Thoracic aorta (tissue), 2 donors: ENCODE measurements at regions not wholly inside any gene's neighbourhood (a gene's known extent, or its start where the extent isn't known, plus 50 kb on each side); places are given as distances from the start of the nearest gene placed in this dataset.

Source experiments
- ATAC-seq: fragments of 150-250 bp; one replicate; pipeline ENCODE4 v1.8.0; 2017; ENCODE audit warnings: low read depth; ENCODE audit not compliant: insufficient number of reproducible peaks, low FRiP score
- DNase-seq: peaks from one replicate; pipeline ENCODE4 v3.0.0-alpha.2; 2020; ENCODE audit warnings: low spot score
- H3K27ac ChIP-seq, 2 donors: fragments of 200-600 bp; sonication (generic); 1 replicate in 1 of 2; 2 replicates in 1 of 2; pipeline ENCODE4 v1.5.1; 2016; ENCODE audit warnings: mild to moderate bottlenecking in 2 of 2, moderate library complexity in 2 of 2
- H3K27me3 ChIP-seq: fragments of 200-600 bp; sonication (generic); replicated peaks from 2 replicates; pipeline ENCODE4 v1.6.0; 2016; ENCODE audit warnings: mild to moderate bottlenecking; ENCODE audit not compliant: insufficient read depth
- H3K36me3 ChIP-seq: fragments of 200-600 bp; sonication (generic); one replicate; pipeline ENCODE4 v1.5.1; 2016
- H3K4me1 ChIP-seq, 2 donors: fragments of 200-600 bp; sonication (generic); 1 replicate in 1 of 2; 2 replicates in 1 of 2; pipeline versions ENCODE4 v1.5.1 to v1.6.0; 2016; ENCODE audit warnings: low read depth in 2 of 2, mild to moderate bottlenecking in 1 of 2; ENCODE audit not compliant: control insufficient read depth in 1 of 2
- H3K4me3 ChIP-seq: fragments of 200-600 bp; sonication (generic); 2 replicates; pipeline ENCODE4 v1.5.1; 2016; ENCODE audit warnings: mild to moderate bottlenecking
- H3K9me3 ChIP-seq: fragments of 200-600 bp; sonication (generic); 2 replicates; pipeline ENCODE4 v1.5.1; 2016
- TF ChIP-seq, protein P1 (sequence below): fragments of 200-600 bp; sonication (generic); IDR thresholded peaks from one replicate; pipeline ENCODE4 v1.5.1; 2019; ENCODE audit warnings: antibody characterized with exemption

DNA sequence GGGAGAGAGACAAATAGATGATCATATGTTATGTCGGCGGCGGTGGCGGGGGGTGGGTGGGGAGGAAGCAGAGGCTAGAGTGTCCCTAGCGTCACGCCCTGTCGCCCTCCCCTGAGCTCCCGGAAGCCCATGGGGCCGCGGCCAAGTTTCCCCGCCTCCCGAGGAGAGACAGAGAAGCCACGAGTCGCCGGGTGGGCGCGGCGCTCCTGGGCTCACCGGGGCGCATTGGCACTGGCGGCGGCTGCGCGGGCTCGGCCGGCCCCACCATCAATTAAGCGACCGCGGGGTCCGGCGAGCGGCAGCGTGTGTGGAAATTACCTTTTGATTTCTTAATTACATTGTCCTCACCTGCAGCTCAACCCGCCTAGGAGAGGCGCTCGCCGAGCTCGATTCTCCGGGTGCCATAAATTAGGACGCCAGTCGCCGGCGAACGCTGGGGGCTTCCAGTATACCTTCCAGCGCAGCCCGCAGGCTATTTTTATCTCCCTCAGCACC lies 119.9 kb upstream of the LHX5 start:
- no peaks in the 10 kb centered on the region for H3K36me3 ChIP-seq
- ATAC-seq (no peak), DNase-seq (no peak)
- no peaks in the 10 kb centered on the region for H3K9me3 ChIP-seq
- H3K27ac ChIP-seq: no peak overlapping the region
- no peaks in the 10 kb centered on the region for H3K27me3 ChIP-seq
- peak overlapping the region; percentile 7 for H3K4me3 ChIP-seq
- no peaks in the 10 kb centered on the region for H3K4me1 ChIP-seq
- TF ChIP-seq, protein P1, sequence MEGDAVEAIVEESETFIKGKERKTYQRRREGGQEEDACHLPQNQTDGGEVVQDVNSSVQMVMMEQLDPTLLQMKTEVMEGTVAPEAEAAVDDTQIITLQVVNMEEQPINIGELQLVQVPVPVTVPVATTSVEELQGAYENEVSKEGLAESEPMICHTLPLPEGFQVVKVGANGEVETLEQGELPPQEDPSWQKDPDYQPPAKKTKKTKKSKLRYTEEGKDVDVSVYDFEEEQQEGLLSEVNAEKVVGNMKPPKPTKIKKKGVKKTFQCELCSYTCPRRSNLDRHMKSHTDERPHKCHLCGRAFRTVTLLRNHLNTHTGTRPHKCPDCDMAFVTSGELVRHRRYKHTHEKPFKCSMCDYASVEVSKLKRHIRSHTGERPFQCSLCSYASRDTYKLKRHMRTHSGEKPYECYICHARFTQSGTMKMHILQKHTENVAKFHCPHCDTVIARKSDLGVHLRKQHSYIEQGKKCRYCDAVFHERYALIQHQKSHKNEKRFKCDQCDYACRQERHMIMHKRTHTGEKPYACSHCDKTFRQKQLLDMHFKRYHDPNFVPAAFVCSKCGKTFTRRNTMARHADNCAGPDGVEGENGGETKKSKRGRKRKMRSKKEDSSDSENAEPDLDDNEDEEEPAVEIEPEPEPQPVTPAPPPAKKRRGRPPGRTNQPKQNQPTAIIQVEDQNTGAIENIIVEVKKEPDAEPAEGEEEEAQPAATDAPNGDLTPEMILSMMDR: no peak

DNA sequence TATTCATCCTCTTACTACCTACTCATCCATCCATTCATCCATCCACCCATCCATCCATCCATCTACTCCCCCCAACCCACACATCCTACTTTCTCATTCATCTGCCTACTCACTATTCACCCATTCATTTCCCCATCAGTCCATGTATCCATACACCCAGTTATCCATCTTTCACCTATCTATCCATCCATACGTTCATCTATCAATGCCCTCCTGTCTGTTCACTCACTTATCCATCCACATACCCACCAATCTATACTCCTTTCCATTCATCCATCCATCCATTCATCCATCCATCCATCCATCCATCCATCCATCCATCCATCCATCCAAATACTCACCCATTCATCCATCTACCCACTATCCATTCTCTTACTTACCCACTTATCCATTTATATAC lies 117.8 kb upstream of the LHX5 start:
- Histone ChIP-seq H3K9me3 (no peaks in the 10 kb centered on the region), H3K27me3 (no peaks in the 10 kb centered on the region), H3K4me1 (no peaks in the 10 kb centered on the region), H3K27ac (no peak overlapping the region), H3K36me3 (no peaks in the 10 kb centered on the region), H3K4me3 (no peak overlapping the region)
- ATAC-seq: no peak
- TF ChIP-seq, protein P1: no peak
- DNase-seq: no peak

DNA sequence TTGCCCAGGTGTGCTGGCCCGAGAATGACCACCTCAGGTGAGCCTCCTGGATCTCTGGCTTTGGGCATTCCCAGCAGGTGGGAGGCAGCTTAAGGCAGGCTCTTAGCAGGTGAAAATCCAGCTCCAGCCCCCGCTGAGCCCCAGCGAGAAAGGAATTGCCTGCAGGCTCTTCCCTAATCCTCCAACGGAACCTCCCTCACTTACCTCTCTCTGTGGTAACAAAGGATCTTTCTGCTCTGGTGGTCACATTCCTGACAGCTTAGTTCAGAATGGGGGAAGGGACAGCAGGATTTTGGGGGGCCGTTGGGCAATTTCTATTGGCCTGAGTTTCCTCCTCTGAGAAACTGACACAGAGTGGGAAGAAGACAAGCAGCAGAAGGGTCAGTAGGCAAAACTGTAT lies 116.0 kb upstream of the LHX5 start:
- DNase-seq (no peak), ATAC-seq (no peak)
- H3K27me3 ChIP-seq: no peaks in the 10 kb centered on the region
- TF ChIP-seq, protein P1: no peak
- H3K27ac ChIP-seq: no peak overlapping the region
- no peak overlapping the region for H3K4me3 ChIP-seq
- H3K36me3 ChIP-seq: no peaks in the 10 kb centered on the region
- H3K4me1 ChIP-seq: no peaks in the 10 kb centered on the region
- no peaks in the 10 kb centered on the region for H3K9me3 ChIP-seq

DNA sequence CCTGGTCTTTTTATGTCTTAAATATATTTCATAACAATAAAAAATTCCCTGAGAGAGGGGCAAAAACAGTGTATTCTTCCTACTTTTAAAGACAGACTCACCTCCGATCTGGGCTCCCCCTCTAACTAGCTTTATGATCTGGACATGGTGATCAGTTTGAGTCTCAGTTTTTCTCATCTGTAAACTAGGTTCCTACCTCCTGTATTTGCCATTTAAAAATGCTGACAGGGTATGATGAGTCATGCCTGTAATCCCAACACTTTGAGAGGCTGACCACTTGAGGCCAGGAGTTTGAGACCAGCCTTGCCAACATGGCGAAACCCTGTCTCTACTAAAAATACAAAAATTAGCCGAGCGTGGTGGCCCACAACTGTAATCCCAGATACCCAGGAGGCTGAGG lies 114.8 kb upstream of the LHX5 start:
- H3K4me3 ChIP-seq: no peak overlapping the region
- no peaks in the 10 kb centered on the region for H3K36me3 ChIP-seq
- no peaks in the 10 kb centered on the region for H3K9me3 ChIP-seq
- H3K4me1 ChIP-seq: no peaks in the 10 kb centered on the region
- no peak overlapping the region for H3K27ac ChIP-seq
- no peak for DNase-seq
- TF ChIP-seq, protein P1: no peak
- H3K27me3 ChIP-seq: no peaks in the 10 kb centered on the region
- no peak for ATAC-seq

DNA sequence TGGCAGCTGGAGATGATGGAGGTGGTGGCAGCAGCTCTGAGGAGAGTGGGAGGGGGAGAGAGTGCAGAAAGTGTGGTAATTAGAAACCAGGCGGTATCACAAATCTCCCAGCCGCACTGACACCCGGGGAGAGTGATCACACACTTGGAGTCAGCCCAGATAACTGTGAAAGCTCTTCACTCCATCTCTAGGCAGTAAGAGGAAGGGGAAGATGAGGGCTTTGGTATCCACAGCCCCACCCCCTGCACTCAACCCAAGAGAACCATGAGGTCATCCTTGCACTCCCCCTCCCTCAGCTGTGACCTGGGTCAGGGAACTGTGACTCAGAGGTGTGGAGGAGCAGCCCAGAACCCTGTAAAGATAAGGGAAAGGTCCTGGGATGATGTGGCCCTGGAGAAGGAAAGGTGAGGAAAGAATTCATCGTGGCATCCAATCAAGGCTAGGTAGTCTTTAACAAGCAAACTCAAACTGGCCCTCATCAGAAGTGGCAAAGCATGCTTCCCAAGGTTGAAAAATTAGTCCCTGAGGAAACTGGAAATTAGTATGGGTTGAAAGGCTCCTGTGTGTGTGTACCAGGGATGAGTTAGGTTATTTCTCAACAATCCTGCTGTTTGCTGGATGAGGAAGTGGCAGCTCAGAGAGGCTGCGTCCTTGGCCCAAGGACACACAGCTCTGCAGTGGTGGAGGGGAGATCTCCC lies 111.0 kb upstream of the LHX5 start:
- DNase-seq: no peak
- ATAC-seq: no peak

More for the DNA sequence above, 111.0 kb upstream of the LHX5 start:
- no peaks in the 10 kb centered on the region for H3K4me1 ChIP-seq
- no peaks in the 10 kb centered on the region for H3K9me3 ChIP-seq
- TF ChIP-seq, protein P1: no peak
- no peak overlapping the region for H3K4me3 ChIP-seq
- H3K27ac ChIP-seq: no peak overlapping the region
- no peaks in the 10 kb centered on the region for H3K36me3 ChIP-seq
- H3K27me3 ChIP-seq: no peaks in the 10 kb centered on the region
